RWPE1 (cell line): ENCODE measurements at regions not wholly inside any gene's neighbourhood (a gene's known extent, or its start where the extent isn't known, plus 50 kb on each side); places are given as distances from the start of the nearest gene placed in this dataset.

Source experiments
- CTCF ChIA-PET: fragments of 350-600 bp; sonication (Branson Sonifier 250); formaldehyde crosslinking; extraction: SDS; loops from one replicate; lab custom pipeline; 2021; lab: Yijun Ruan, JAX
- POLR2A ChIA-PET: fragments of 400-600 bp; formaldehyde crosslinking; extraction: SDS; loops from one replicate; lab custom pipeline; 2020; ENCODE audit warnings: antibody characterized with exemption; ENCODE audit not compliant: low non-redundant PET; lab: Yijun Ruan, JAX
- DNase-seq: peaks from one replicate; pipeline ENCODE4 v3.0.0; 2012; ENCODE audit warnings: low spot score
- H3K27ac ChIP-seq: fragments of 450-650 bp; 2 replicates; pipeline ENCODE4 v1.5.1; 2017
- TF ChIP-seq, protein P1 (sequence below): fragments of 450-650 bp; conservative IDR thresholded peaks from 2 replicates; pipeline ENCODE4 v1.5.1; 2017; ENCODE audit warnings: low read depth, mild to moderate bottlenecking

- no peak for DNase-seq
- H3K27ac ChIP-seq = no peak overlapping the region
- ChIA-PET POLR2A (no interaction called here), CTCF (interaction anchor here (0.7 kb wide), 1 partner anchor 335 kb away, joined by 4 read pairs; no protein-coding TSS in a partner anchor)
- TF ChIP-seq, protein P1, sequence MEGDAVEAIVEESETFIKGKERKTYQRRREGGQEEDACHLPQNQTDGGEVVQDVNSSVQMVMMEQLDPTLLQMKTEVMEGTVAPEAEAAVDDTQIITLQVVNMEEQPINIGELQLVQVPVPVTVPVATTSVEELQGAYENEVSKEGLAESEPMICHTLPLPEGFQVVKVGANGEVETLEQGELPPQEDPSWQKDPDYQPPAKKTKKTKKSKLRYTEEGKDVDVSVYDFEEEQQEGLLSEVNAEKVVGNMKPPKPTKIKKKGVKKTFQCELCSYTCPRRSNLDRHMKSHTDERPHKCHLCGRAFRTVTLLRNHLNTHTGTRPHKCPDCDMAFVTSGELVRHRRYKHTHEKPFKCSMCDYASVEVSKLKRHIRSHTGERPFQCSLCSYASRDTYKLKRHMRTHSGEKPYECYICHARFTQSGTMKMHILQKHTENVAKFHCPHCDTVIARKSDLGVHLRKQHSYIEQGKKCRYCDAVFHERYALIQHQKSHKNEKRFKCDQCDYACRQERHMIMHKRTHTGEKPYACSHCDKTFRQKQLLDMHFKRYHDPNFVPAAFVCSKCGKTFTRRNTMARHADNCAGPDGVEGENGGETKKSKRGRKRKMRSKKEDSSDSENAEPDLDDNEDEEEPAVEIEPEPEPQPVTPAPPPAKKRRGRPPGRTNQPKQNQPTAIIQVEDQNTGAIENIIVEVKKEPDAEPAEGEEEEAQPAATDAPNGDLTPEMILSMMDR = no peak
Observed at GRCh38 chr15:85886309-85886811, 91.6 kb upstream of the KLHL25 start.

- no peak for DNase-seq
- CTCF ChIA-PET = interaction anchor here (0.6 kb wide), 1 partner anchor 1464 kb away, joined by 9 read pairs; no protein-coding TSS in a partner anchor
- TF ChIP-seq, protein P1 = no peak
- H3K27ac ChIP-seq = no peak overlapping the region
- POLR2A ChIA-PET = no interaction called here
Observed at GRCh38 chr15:85889956-85890619, 95.4 kb upstream of the KLHL25 start.

DNA sequence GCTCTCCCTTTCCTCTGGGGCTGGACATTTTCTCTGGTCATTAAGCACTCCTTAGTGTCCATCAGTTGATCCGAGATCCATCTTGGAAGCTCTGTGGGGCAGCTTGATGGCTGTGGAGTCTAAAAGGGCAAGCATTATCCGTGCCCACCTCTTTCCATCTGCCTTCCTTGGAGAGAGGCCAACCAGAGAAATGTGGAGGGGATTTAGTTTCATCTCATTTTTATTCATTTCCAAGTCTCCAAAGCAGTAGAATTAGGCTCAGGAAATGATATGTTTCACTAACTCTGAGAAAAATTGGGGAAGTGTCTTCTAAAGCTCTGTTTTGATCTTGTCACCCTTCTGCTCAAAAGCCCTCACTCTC, 95.9 kb upstream of the KLHL25 start:
- no peak overlapping the region for H3K27ac ChIP-seq
- ChIA-PET CTCF (interaction anchor here (0.6 kb wide), 2 partner anchors 54 to 1464 kb away, joined by 3 to 9 read pairs; no protein-coding TSS in a partner anchor), POLR2A (no interaction called here)
- no peak for DNase-seq
- TF ChIP-seq, protein P1 = no peak

DNA sequence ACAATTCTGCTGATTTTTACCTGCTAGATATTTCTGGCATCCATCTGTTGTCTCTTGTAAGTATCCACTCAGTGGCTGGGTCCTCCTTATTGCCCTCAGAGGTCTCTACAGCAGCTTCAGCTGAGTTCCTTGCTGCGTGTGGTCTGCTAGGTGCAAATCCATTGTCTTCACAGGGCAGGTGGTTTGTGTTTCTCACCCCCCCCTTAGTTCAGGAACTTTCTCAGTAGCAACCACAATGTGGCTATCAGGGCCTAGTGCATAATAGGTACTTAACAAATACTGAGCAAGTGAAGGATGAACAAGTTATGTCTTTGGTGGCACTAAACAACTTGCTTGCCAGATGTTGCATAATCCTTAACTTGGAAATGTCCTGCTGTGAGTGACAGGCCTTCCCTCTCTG, 96.7 kb upstream of the KLHL25 start:
- DNase-seq = no peak
- no peak overlapping the region for H3K27ac ChIP-seq
- TF ChIP-seq, protein P1 = no peak
- CTCF ChIA-PET = no interaction called here
- POLR2A ChIA-PET = no interaction called here

DNA sequence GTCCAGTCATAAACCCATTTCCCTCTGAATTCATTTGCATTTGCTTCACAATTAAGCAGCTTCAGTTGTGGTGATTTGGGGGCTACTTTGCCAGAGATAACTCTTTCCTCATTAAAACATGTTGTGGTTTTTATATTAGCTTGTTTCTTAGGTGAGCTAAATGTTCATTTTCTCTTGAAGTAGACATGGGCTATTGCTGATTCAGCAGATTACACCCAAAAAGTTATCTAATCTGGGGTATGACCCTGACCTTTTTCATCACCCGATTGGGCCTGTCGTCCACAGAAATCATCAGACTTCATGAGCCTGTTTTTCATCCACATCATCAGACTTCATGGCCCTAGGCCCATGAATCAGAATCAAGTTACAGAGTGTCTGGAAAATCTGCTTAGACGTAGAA, 97.5 kb upstream of the KLHL25 start:
- CTCF ChIA-PET = no interaction called here

GRCh38 chr15:85897207-85897894, 102.6 kb upstream of the KLHL25 start:
- TF ChIP-seq, protein P1 = no peak
- H3K27ac ChIP-seq = no peak overlapping the region
- CTCF ChIA-PET = no interaction called here
- POLR2A ChIA-PET = no interaction called here
- no peak for DNase-seq

More for the DNA sequence above, 97.5 kb upstream of the KLHL25 start:
- TF ChIP-seq, protein P1 = no peak
- POLR2A ChIA-PET = interaction anchor here (0.6 kb wide), 1 partner anchor 1562 kb away, joined by 12 read pairs; no protein-coding TSS in a partner anchor
- H3K27ac ChIP-seq = no peak overlapping the region
- no peak for DNase-seq
